GM12878 (cell line): ENCODE measurements at regions not wholly inside any gene's neighbourhood (a gene's known extent, or its start where the extent isn't known, plus 50 kb on each side); places are given as distances from the start of the nearest gene placed in this dataset.
A peak's percentile ranks its signal among the peaks of the same experiment; 100 is the strongest.

Source experiments
- ATAC-seq: fragments of 200-7000 bp; cut with Tn5 transposase; 3 replicates; pipeline ENCODE4 v1.9.1; 2020; ENCODE audit warnings: mild to moderate bottlenecking, moderate library complexity
- BruUV-seq: library from RNA; stranded (reverse); fragments of 400-500 nt; replicated peaks from 2 replicates; lab custom pipeline; 2021; lab: Mats Ljungman, UMichigan
- CTCF ChIA-PET: fragments of 300-600 bp; sonication (Branson Sonifier 250); formaldehyde crosslinking; extraction: SDS; loops from one replicate; lab custom pipeline; 2021; ENCODE audit warnings: inconsistent platforms; lab: Yijun Ruan, JAX
- POLR2A ChIA-PET: fragments of 350-600 bp; formaldehyde crosslinking; extraction: SDS; loops from one replicate; lab custom pipeline; 2021; ENCODE audit warnings: inconsistent platforms; lab: Charles Lee
- RAD21 ChIA-PET: fragments of 300-600 bp; sonication (Branson Sonifier 250); formaldehyde crosslinking; loops from one replicate; lab custom pipeline; 2023; ENCODE audit warnings: antibody characterized with exemption; ENCODE audit not compliant: unreplicated experiment; lab: Charles Lee
- SMC1A ChIA-PET: fragments of 300-600 bp; sonication (Branson Sonifier 250); formaldehyde crosslinking; loops from one replicate; lab custom pipeline; 2023; ENCODE audit not compliant: unreplicated experiment, uncharacterized antibody; lab: Charles Lee
- DNase-seq: peaks from one replicate; pipeline ENCODE4 v3.0.0-alpha.2; 2011; ENCODE audit warnings: low read depth, low spot score
- FAIRE-seq: peaks from 3 replicates; lab custom pipeline; 2011; peaks lifted over from hg19 to GRCh38; lab: Jason Lieb, UNC
- H2AFZ ChIP-seq: 2 replicates; pipeline ENCODE4 v1.6.0; 2011; ENCODE audit warnings: low read depth, low read length, control low read depth; ENCODE audit not compliant: control insufficient read depth
- H3K27ac ChIP-seq: 2 replicates; pipeline ENCODE4 v1.5.1; 2011; ENCODE audit warnings: control low read depth; ENCODE audit not compliant: control insufficient read depth, insufficient read depth
- H3K27me3 ChIP-seq, 2 experiments: replicated peaks in 1 of 2; 2 replicates each; pipeline versions ENCODE4 v1.6.0 to v1.6.1; 2011; ENCODE audit warnings: low read length in 1 of 2; ENCODE audit not compliant: control insufficient read depth in 2 of 2, insufficient read depth in 2 of 2
- H3K36me3 ChIP-seq, 2 experiments: 2 replicates each; pipeline ENCODE4 v1.5.1; 2011; ENCODE audit warnings: low read length in 1 of 2; ENCODE audit not compliant: control insufficient read depth in 2 of 2, insufficient read depth in 2 of 2
- H3K4me1 ChIP-seq: 2 replicates; pipeline ENCODE4 v1.6.1; 2011; ENCODE audit warnings: mild to moderate bottlenecking, low read length, moderate library complexity, mixed read lengths; ENCODE audit not compliant: control insufficient read depth, insufficient read depth
- H3K4me2 ChIP-seq: 2 replicates; pipeline ENCODE4 v1.6.0; 2011; ENCODE audit warnings: control low read depth; ENCODE audit not compliant: control insufficient read depth, insufficient read depth
- H3K4me3 ChIP-seq: fragments of 200-600 bp; sonication (generic); 2 replicates; pipeline ENCODE4 v1.5.1; 2016
- H3K79me2 ChIP-seq: 2 replicates; pipeline ENCODE4 v1.6.0; 2011; ENCODE audit warnings: low read length; ENCODE audit not compliant: control insufficient read depth, insufficient read depth
- H3K9ac ChIP-seq: 2 replicates; pipeline ENCODE4 v1.8.0; 2011; ENCODE audit warnings: low read length, control low read depth, mixed read lengths; ENCODE audit not compliant: control insufficient read depth, insufficient read depth
- H3K9me3 ChIP-seq: replicated peaks from 3 replicates; pipeline ENCODE4 v1.5.1; 2011; ENCODE audit warnings: mild to moderate bottlenecking, low read length; ENCODE audit not compliant: control insufficient read depth, insufficient read depth
- H4K20me1 ChIP-seq: 2 replicates; pipeline ENCODE4 v1.6.0; 2011; ENCODE audit not compliant: control insufficient read depth, insufficient read depth
- PKNOX1 ChIP-seq: fragments of 450-650 bp; IDR thresholded peaks from 2 replicates; pipeline ENCODE4 v1.6.1; 2016; ENCODE audit warnings: mild to moderate bottlenecking
- RAD21 ChIP-seq: IDR thresholded peaks from 2 replicates; pipeline ENCODE4 v1.6.1; 2011; ENCODE audit warnings: mild to moderate bottlenecking, low read depth, low read length, moderate library complexity; ENCODE audit not compliant: insufficient read depth
- SMC3 ChIP-seq: IDR thresholded peaks from 2 replicates; pipeline ENCODE4 v1.6.1; 2011; ENCODE audit warnings: low read length, improper control_type of control experiment, borderline replicate concordance
- WGBS: methylation state at CpG from one replicate; pipeline ENCODE4 v1.1.6; 2016; ENCODE audit warnings: low lambda C conversion rate; ENCODE audit not compliant: insufficient replicate concordance, insufficient coverage; ENCODE audit errors: missing lambda C conversion rate; 5-methylcytosine and 5-hydroxymethylcytosine counted together
- in situ Hi-C: fragments of 300-500 bp; cut with MboI; formaldehyde crosslinking; loops from 9 replicates; pipeline ENCODE4 v1.14.3; 2018; ENCODE audit warnings: mixed read lengths
- intact Hi-C: fragments of 100-400 bp; cut with micrococcal nuclease; formaldehyde crosslinking; loops from one replicate; pipeline ENCODE4 v1.14.2; 2022; ENCODE audit not compliant: unreplicated experiment
- TF ChIP-seq, protein P1 (sequence below): fragments of 450-650 bp; IDR thresholded peaks from 2 replicates; pipeline ENCODE4 v1.6.1; 2017; ENCODE audit warnings: low read depth, mild to moderate bottlenecking, moderate library complexity
- TF ChIP-seq, protein P2 (sequence below), 3 experiments: IDR thresholded peaks in 2 of 3; conservative IDR thresholded peaks in 1 of 3; 2 replicates each; pipeline ENCODE4 v1.5.1; 2011; ENCODE audit warnings: low read depth in 3 of 3, low read length in 3 of 3, mild to moderate bottlenecking in 3 of 3, control low read depth in 2 of 3, moderate library complexity in 2 of 3, inconsistent platforms in 1 of 3, mixed read lengths in 1 of 3; ENCODE audit not compliant: control insufficient read depth in 2 of 3, insufficient read depth in 1 of 3; ENCODE audit errors: extremely low read depth in 1 of 3

DNA sequence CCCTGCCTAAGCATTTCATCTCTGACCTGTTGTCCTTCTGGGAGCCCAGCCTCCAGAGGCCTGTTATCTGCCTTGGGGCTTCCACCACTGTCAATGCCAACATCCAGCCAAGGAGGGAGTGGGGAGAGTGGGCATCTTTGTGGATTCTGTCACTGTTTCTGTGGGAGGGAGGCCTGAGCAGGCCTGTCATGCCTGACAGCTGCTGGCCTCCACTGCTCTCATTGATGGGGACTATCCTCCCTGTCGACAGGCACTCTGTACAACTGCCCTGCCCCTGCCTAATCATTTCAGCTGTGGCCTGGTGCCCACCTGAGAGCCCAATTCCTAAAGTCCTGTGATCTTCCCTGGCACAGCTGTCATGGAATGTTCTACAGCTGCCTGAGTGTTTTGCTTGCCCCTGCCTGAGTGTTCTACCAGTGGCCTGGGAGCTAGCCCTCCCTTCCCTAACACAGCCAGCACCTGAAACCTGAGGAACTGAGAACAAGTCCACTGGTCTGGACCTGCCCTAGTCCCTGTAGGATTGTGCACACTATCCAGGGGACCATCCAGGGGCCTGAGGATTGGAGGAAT is 145.3 kb downstream of the FAM83B start:
- ChIA-PET CTCF (interaction anchor here (0.7 to 6.5 kb wide), 4 partner anchors 14 to 294 kb away, joined by 3 to 48 read pairs (median 6); no protein-coding TSS in a partner anchor), POLR2A (no interaction called here), RAD21 (interaction anchor here (0.6 to 1.4 kb wide), 3 partner anchors 272 to 356 kb away, joined by 3 to 5 read pairs (median 5); no protein-coding TSS in a partner anchor), SMC1A (interaction anchor here (1.5 to 4.3 kb wide), 2 partner anchors 274 to 1006 kb away, joined by 3 to 27 read pairs; no protein-coding TSS in a partner anchor)
- H3K4me2 ChIP-seq, result no peak overlapping the region
- no peak overlapping the region for H2AFZ ChIP-seq
- H3K36me3 ChIP-seq, result no peaks in the 10 kb centered on the region
- no peak overlapping the region for H3K4me3 ChIP-seq
- H3K79me2 ChIP-seq, result no peaks in the 10 kb centered on the region
- WGBS, result 7% methylated on average over 1 of the region's 1 CpG
- no peak overlapping the region for H3K27ac ChIP-seq
- in situ Hi-C loops, result no loop called here
- no peaks in the 10 kb centered on the region for H3K4me1 ChIP-seq
- H4K20me1 ChIP-seq, result no peaks in the 10 kb centered on the region
- FAIRE-seq (no peak), ATAC-seq (no peak), DNase-seq (no peak)
- no peaks in the 10 kb centered on the region for H3K27me3 ChIP-seq
- no TSS peak for BruUV-seq
- no peaks in the 10 kb centered on the region for H3K9me3 ChIP-seq
- H3K9ac ChIP-seq, result no peak overlapping the region
- TF ChIP-seq, protein P1, sequence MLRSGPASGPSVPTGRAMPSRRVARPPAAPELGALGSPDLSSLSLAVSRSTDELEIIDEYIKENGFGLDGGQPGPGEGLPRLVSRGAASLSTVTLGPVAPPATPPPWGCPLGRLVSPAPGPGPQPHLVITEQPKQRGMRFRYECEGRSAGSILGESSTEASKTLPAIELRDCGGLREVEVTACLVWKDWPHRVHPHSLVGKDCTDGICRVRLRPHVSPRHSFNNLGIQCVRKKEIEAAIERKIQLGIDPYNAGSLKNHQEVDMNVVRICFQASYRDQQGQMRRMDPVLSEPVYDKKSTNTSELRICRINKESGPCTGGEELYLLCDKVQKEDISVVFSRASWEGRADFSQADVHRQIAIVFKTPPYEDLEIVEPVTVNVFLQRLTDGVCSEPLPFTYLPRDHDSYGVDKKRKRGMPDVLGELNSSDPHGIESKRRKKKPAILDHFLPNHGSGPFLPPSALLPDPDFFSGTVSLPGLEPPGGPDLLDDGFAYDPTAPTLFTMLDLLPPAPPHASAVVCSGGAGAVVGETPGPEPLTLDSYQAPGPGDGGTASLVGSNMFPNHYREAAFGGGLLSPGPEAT, result no peak
- intact Hi-C loops, result loop anchor here (5.0 kb wide), 1 partner anchor 1005 kb away; no protein-coding TSS in a partner anchor

DNA sequence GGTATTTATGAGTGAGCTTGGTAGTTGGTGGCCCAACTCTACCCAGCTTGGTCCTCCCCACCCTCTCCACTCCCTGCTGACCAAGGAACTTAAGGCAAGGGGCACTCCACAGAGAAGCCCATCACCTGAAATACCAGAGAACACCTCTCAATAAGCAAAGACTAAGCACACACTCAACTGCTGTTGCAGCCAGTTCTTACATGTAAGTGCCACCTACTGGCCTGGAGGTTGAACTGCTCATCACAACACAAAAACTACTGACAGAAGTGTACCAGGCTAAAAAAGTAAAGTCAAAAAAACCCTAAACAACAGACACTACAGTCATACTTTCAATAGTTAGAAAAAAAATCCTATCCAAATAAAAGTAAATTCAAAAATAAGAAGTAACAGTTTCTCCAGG is 146.2 kb downstream of the FAM83B start:
- no peaks in the 10 kb centered on the region for H3K27me3 ChIP-seq
- TF ChIP-seq, protein P2, sequence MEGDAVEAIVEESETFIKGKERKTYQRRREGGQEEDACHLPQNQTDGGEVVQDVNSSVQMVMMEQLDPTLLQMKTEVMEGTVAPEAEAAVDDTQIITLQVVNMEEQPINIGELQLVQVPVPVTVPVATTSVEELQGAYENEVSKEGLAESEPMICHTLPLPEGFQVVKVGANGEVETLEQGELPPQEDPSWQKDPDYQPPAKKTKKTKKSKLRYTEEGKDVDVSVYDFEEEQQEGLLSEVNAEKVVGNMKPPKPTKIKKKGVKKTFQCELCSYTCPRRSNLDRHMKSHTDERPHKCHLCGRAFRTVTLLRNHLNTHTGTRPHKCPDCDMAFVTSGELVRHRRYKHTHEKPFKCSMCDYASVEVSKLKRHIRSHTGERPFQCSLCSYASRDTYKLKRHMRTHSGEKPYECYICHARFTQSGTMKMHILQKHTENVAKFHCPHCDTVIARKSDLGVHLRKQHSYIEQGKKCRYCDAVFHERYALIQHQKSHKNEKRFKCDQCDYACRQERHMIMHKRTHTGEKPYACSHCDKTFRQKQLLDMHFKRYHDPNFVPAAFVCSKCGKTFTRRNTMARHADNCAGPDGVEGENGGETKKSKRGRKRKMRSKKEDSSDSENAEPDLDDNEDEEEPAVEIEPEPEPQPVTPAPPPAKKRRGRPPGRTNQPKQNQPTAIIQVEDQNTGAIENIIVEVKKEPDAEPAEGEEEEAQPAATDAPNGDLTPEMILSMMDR (IDR thresholded peaks at IDR 0.05 in 2 of 3, conservative IDR thresholded peaks at IDR 0.05 in 1 of 3; ENCODE audit: control insufficient read depth in 2 of 3, extremely low read depth in 1 of 3, insufficient read depth in 1 of 3, low read depth in 3 of 3, low read length in 3 of 3), result peak; percentile 42 to 65 (median 51); a peak in 5 of 6 replicates
- TF ChIP-seq RAD21, result peak; percentile 74
- TF ChIP-seq PKNOX1, result no peak
- peak; percentile 43; the same call in 1 of the 2 replicates for TF ChIP-seq SMC3
- TF ChIP-seq, all 136 proteins: peak for 3
- Histone ChIP-seq H2AFZ (no peak overlapping the region), H3K27ac (no peak overlapping the region), H3K36me3 (no peaks in the 10 kb centered on the region), H3K4me1 (no peaks in the 10 kb centered on the region), H3K4me3 (no peak overlapping the region), H3K9ac (no peak overlapping the region), H3K4me2 (no peak overlapping the region), H4K20me1 (no peaks in the 10 kb centered on the region), H3K79me2 (no peaks in the 10 kb centered on the region), H3K9me3 (no peaks in the 10 kb centered on the region)
- CTCF ChIA-PET, result interaction anchor here (0.7 to 6.5 kb wide), 6 partner anchors 12 to 295 kb away, joined by 3 to 48 read pairs (median 4); no protein-coding TSS in a partner anchor
- FAIRE-seq, result peak; percentile 31
- RAD21 ChIA-PET, result interaction anchor here (0.6 to 1.4 kb wide), 3 partner anchors 273 to 357 kb away, joined by 3 to 5 read pairs (median 5); no protein-coding TSS in a partner anchor
- ATAC-seq, result peak; percentile 80
- no TSS peak for BruUV-seq
- intact Hi-C loops, result loop anchor here (1.0 to 5.0 kb wide), 2 partner anchors 274 to 1005 kb away; no protein-coding TSS in a partner anchor
- SMC1A ChIA-PET, result interaction anchor here (1.5 to 4.3 kb wide), 2 partner anchors 275 to 1007 kb away, joined by 3 to 27 read pairs; no protein-coding TSS in a partner anchor
- no peak for DNase-seq
- POLR2A ChIA-PET, result no interaction called here
- in situ Hi-C loops, result no loop called here
